ENCODE measurements at regions not wholly inside any gene's neighbourhood (a gene's known extent, or its start where the extent isn't known, plus 50 kb on each side); places are given as distances from the start of the nearest gene placed in this dataset.
"Not testable (repeated sequence)": the region's sequence is repeated elsewhere in the genome, so short reads cannot be mapped to it uniquely, and the experiment has no call there.

DNA sequence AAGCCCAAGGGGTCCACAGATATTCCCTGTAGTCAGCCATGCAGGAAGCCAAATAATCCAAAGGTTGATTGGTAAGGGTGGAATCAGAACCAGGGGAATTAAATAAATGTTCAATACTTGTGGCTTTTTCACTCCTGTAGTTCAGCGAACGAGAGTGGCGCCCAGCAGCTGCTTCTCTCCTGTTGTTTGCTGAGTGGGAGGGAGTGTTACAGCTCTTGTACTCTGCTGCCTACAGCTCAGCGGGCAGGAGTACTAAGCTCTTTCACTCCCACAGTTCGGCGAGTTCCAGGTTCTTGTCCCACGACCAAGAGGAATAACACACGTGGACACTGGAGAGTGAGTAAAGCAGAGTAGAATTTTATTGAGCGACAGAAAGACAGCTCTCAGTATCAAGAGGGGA lies 105.9 kb downstream of the MOBP start:
- intact Hi-C loops (cut with DNase I) = no loop called here
- H3K36me3 ChIP-seq = no peaks in the 10 kb centered on the region
- WGBS, 2 donors = 83 to 91% methylated on average over 9 of the region's 9 CpGs
- H3K4me1 ChIP-seq = peaks cover 0 to 14% (median 3%) of the 10 kb centered on the region in 9 donors
- TF ChIP-seq, protein P1, sequence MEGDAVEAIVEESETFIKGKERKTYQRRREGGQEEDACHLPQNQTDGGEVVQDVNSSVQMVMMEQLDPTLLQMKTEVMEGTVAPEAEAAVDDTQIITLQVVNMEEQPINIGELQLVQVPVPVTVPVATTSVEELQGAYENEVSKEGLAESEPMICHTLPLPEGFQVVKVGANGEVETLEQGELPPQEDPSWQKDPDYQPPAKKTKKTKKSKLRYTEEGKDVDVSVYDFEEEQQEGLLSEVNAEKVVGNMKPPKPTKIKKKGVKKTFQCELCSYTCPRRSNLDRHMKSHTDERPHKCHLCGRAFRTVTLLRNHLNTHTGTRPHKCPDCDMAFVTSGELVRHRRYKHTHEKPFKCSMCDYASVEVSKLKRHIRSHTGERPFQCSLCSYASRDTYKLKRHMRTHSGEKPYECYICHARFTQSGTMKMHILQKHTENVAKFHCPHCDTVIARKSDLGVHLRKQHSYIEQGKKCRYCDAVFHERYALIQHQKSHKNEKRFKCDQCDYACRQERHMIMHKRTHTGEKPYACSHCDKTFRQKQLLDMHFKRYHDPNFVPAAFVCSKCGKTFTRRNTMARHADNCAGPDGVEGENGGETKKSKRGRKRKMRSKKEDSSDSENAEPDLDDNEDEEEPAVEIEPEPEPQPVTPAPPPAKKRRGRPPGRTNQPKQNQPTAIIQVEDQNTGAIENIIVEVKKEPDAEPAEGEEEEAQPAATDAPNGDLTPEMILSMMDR (IDR thresholded peaks at IDR 0.05) = no peak
- H3K27me3 ChIP-seq = no peaks in the 10 kb centered on the region
- no peak for ATAC-seq
- H3K27ac ChIP-seq = no peak overlapping the region
- H3K9me3 ChIP-seq = no peaks in the 10 kb centered on the region
- DNase-seq = no peak
- no peak overlapping the region for H3K4me3 ChIP-seq

DNA sequence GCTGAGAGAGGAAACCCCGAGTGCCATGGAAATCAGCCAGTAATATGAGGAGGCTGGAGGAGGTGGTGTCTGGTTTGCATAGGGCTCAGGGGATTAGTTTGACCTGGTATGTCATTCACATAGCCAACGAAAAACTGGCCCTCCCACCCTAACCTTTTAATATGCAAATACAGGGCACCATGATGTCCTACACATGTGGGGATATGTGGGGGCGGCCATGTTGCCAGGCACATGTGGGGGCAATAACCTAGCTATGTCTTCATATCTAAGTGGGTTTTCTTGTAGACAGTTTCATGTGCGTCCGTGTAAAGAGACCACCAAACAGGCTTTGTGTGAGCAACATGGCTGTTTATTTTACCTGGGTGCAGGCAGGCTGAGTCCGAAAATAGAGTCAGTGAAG lies 110.1 kb downstream of the MOBP start:
- no peak overlapping the region for H3K4me3 ChIP-seq
- TF ChIP-seq, protein P1 (IDR thresholded peaks at IDR 0.05) = no peak
- H3K36me3 ChIP-seq = no peaks in the 10 kb centered on the region
- DNase-seq (no peak), ATAC-seq (no peak)
- H3K27me3 ChIP-seq = no peaks in the 10 kb centered on the region
- H3K4me1 ChIP-seq = no peaks in the 10 kb centered on the region
- no peak overlapping the region for H3K27ac ChIP-seq
- H3K9me3 ChIP-seq = no peaks in the 10 kb centered on the region
- WGBS, 2 donors = 69% methylated on average over 6 of the region's 6 CpGs
- intact Hi-C loops (cut with DNase I) = no loop called here

DNA sequence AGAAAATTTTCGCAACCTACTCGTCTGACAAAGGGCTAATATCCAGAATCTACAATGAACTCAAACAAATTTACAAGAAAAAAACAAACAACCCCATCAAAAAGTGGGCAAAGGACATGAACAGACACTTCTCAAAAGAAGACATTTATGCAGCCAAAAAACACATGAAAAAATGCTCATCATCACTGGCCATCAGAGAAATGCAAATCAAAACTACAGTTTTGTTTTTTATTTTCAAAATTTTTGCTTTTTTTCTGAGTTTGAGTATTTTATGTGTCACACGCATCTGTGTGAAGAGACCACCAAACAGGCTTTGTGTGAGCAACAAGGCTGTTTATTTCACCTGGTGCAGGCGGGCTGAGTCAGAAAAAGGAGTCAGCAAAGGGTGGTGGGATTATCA lies 118.7 kb downstream of the MOBP start:
- intact Hi-C loops (cut with DNase I) = not testable (repeated sequence)

DNA sequence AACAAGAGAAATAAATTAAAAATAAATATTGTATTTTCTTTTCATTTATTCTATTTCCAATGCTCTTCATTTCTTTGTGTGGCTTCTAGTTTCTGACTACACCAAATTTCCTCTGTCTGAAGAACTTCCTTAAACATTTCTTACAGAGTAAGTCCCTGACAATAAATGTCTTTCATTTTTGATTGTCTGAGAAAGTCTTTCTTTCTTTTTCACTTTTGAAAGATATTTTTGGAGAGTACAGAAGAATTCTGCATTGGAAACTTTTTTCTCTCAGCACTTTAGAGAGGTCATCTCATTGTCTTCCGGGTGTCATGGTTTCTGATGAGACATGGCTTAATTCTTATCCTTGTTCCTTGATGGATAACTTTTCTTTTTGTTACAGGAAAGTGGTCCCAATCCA lies 119.6 kb downstream of the MOBP start:
- no peaks in the 10 kb centered on the region for H3K9me3 ChIP-seq
- no peaks in the 10 kb centered on the region for H3K36me3 ChIP-seq
- intact Hi-C loops (cut with DNase I) = no loop called here
- TF ChIP-seq, protein P1 (IDR thresholded peaks at IDR 0.05) = no peak
- no peak overlapping the region for H3K4me3 ChIP-seq
- H3K27ac ChIP-seq = no peak overlapping the region
- no peaks in the 10 kb centered on the region for H3K27me3 ChIP-seq
- ATAC-seq (no peak), DNase-seq (no peak)
- H3K4me1 ChIP-seq = no peaks in the 10 kb centered on the region
- WGBS, 2 donors = 81 to 85% methylated on average over 1 of the region's 1 CpG

More for the DNA sequence above, 118.7 kb downstream of the MOBP start:
- not testable (repeated sequence) for H3K4me1 ChIP-seq, ATAC-seq, H3K9me3 ChIP-seq, H3K27ac ChIP-seq, DNase-seq, H3K36me3 ChIP-seq, H3K27me3 ChIP-seq, H3K4me3 ChIP-seq
- WGBS, 2 donors = 91 to 94% methylated on average over 2 of the region's 4 CpGs

DNA sequence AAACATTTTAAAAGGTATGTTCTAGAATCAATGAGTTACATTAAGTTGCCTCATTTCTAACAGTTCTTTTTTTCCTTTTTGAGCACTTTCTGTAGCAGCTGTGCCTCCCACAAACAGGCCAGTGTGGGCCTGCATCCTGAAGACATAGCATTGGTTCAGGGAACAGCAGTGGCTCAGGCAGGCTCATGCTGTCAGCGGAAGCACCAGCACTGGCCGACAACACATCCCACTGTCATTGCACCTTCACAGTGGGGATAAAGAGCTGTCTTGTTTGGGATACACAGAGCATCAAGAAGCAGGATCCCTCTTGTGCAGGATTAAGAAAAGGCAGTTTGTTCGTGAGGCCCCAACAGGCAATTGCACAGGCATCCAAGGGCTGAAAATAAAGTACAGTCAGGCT lies 123.3 kb downstream of the MOBP start:
- TF ChIP-seq, protein P1 (IDR thresholded peaks at IDR 0.05) = no peak
- no peaks in the 10 kb centered on the region for H3K27me3 ChIP-seq
- H3K36me3 ChIP-seq = no peaks in the 10 kb centered on the region
- H3K4me1 ChIP-seq = no peaks in the 10 kb centered on the region
- no peak overlapping the region for H3K4me3 ChIP-seq
- no peak for DNase-seq
- 74 to 85% methylated on average over 3 of the region's 3 CpGs for WGBS, 2 donors
- intact Hi-C loops (cut with DNase I) = no loop called here
- H3K27ac ChIP-seq = no peak overlapping the region
- no peaks in the 10 kb centered on the region for H3K9me3 ChIP-seq
- no peak for ATAC-seq

All from heart right ventricle (tissue), 16 donors.